ENCODE measurements at regions not wholly inside any gene's neighbourhood (a gene's known extent, or its start where the extent isn't known, plus 50 kb on each side); places are given as distances from the start of the nearest gene placed in this dataset.

DNA sequence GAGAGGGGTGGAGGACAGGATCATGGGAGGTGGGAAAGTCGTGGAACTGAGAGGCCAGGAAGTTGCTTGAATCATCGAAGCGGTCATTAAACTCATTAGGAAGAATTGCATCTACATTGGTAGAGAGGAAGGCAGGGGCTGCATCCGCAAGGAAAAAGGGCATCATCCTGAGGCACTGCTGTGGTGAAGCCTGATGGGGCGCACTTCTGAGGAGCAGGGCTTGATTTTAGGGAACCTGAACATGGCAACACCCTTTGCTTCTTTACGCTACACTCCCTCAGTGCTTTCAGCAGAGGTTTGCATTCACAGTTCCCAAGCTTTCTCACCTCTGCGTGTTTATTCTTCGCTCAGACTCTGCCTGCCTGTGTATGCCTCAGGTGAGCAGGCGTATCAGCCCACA is 352.0 kb upstream of the RAB6C start:
- Histone ChIP-seq H3K4me1 (ENCODE audit: control insufficient read depth, insufficient read depth, low read length, unreplicated experiment) (no peaks in the 10 kb centered on the region), H3K27me3 (ENCODE audit: insufficient read depth, low read length) (no peaks in the 10 kb centered on the region), H2AFZ (ENCODE audit: low read length, unreplicated experiment) (no peak overlapping the region), H3K27ac (ENCODE audit: low read depth, low read length) (no peak overlapping the region), H3K36me3 (ENCODE audit: insufficient read depth, low read length) (no peaks in the 10 kb centered on the region), H3K4me3 (ENCODE audit: low read depth, low read length) (no peak overlapping the region), H3K79me2 (ENCODE audit: control insufficient read depth, insufficient read depth, low read length, unreplicated experiment) (no peaks in the 10 kb centered on the region)

DNA sequence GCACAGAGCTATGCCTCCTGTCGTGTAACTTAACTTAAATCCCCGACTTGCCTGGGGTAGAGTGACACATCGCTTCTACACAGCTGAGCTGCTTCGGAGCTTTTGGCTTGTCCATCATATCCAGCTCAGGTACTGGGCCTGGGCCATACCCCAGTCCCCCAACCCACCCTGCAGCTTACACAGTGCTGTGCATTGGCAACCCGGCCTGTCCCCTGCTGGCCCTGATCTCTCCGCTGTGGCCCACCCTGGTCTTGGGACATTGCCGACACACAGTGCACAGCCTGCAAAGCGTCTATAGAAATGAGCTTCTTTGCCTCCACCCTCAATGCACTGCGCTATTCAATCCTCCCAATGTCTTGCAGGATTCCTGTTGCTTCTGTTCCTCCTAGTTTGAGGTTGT is 342.8 kb upstream of the RAB6C start:
- Histone ChIP-seq H3K36me3 (ENCODE audit: insufficient read depth, low read length) (no peaks in the 10 kb centered on the region), H3K27ac (ENCODE audit: low read depth, low read length) (no peak overlapping the region), H3K4me1 (ENCODE audit: control insufficient read depth, insufficient read depth, low read length, unreplicated experiment) (no peaks in the 10 kb centered on the region), H3K79me2 (ENCODE audit: control insufficient read depth, insufficient read depth, low read length, unreplicated experiment) (no peaks in the 10 kb centered on the region), H3K4me3 (ENCODE audit: low read depth, low read length) (no peak overlapping the region), H2AFZ (ENCODE audit: low read length, unreplicated experiment) (no peak overlapping the region), H3K27me3 (ENCODE audit: insufficient read depth, low read length) (no peaks in the 10 kb centered on the region)

DNA sequence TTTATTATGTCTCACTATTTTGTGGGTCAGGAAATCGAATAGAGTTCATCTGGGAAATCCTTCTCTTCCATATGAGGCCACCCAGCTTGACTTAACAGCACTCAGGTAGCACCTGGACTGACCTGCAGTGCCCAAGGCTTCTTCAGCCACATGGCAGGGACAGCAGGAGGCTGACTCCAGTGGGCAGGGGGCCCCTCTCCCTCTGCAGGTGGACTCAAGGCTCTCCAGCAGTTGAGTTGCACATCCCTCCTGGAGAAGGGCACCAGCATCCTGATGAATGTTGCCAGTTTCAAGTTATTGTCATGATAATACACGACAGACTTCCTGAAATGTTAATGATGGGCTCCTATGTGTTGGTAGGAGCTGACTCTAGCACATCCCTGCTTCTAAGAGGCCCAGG is 338.1 kb upstream of the RAB6C start:
- Histone ChIP-seq H3K27ac (ENCODE audit: low read depth, low read length) (no peak overlapping the region), H3K4me3 (ENCODE audit: low read depth, low read length) (no peak overlapping the region), H3K36me3 (ENCODE audit: insufficient read depth, low read length) (no peaks in the 10 kb centered on the region), H2AFZ (ENCODE audit: low read length, unreplicated experiment) (no peak overlapping the region), H3K27me3 (ENCODE audit: insufficient read depth, low read length) (no peaks in the 10 kb centered on the region), H3K79me2 (ENCODE audit: control insufficient read depth, insufficient read depth, low read length, unreplicated experiment) (no peaks in the 10 kb centered on the region), H3K4me1 (ENCODE audit: control insufficient read depth, insufficient read depth, low read length, unreplicated experiment) (no peaks in the 10 kb centered on the region)

DNA sequence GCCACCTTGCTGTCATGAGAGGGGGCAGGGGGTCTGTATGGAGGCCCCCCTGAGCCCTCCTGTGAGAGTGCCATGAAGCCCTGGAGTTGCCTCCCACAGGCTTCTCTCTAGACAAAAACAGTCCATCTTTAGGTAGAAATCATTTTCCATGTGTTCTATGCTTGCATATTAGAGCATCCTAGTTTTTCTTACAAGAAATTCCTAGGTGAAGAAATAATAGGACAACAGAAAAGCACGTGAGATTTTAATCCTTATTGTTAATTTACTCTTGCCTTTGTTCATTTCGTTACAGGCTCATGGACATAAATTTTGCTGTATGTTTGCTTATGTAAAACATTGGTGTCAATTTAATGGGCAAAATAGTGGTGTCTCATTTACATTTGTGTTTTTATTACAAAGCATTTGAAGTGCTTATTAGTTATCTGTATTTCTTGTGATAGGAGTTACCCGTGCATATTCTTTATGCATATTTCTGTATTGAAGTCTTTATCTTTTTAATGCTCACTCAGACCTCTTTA is 336.9 kb upstream of the RAB6C start:
- no peak overlapping the region for H3K27ac ChIP-seq (ENCODE audit: low read depth, low read length)
- H2AFZ ChIP-seq (ENCODE audit: low read length, unreplicated experiment) = no peak overlapping the region
- H3K4me1 ChIP-seq (ENCODE audit: control insufficient read depth, insufficient read depth, low read length, unreplicated experiment) = no peaks in the 10 kb centered on the region
- no peak overlapping the region for H3K4me3 ChIP-seq (ENCODE audit: low read depth, low read length)
- H3K36me3 ChIP-seq (ENCODE audit: insufficient read depth, low read length) = no peaks in the 10 kb centered on the region
- no peaks in the 10 kb centered on the region for H3K27me3 ChIP-seq (ENCODE audit: insufficient read depth, low read length)
- no peaks in the 10 kb centered on the region for H3K79me2 ChIP-seq (ENCODE audit: control insufficient read depth, insufficient read depth, low read length, unreplicated experiment)

DNA sequence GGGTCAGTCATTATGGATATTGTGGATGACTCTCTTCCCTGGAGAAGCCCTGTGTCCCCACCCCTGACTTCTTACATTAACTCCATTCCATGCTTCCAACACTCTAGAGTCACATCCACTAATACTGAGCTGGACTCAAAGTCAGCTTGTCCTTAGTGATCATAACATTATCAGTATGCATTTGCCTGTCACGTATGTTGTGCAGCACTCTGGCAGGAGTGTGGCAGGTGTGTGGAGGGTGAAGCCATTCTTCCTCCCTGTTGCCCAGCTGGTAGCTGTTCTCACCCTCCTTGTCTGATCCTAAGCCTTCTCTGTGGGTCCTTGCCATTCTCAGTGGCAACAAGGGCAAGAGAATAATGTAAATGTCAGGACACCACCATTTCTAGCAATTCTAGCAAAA is 334.1 kb upstream of the RAB6C start:
- Histone ChIP-seq H3K27me3 (ENCODE audit: insufficient read depth, low read length) (no peaks in the 10 kb centered on the region), H3K79me2 (ENCODE audit: control insufficient read depth, insufficient read depth, low read length, unreplicated experiment) (no peaks in the 10 kb centered on the region), H3K27ac (ENCODE audit: low read depth, low read length) (no peak overlapping the region), H3K36me3 (ENCODE audit: insufficient read depth, low read length) (no peaks in the 10 kb centered on the region), H3K4me1 (ENCODE audit: control insufficient read depth, insufficient read depth, low read length, unreplicated experiment) (no peaks in the 10 kb centered on the region), H2AFZ (ENCODE audit: low read length, unreplicated experiment) (no peak overlapping the region), H3K4me3 (ENCODE audit: low read depth, low read length) (no peak overlapping the region)

DNA sequence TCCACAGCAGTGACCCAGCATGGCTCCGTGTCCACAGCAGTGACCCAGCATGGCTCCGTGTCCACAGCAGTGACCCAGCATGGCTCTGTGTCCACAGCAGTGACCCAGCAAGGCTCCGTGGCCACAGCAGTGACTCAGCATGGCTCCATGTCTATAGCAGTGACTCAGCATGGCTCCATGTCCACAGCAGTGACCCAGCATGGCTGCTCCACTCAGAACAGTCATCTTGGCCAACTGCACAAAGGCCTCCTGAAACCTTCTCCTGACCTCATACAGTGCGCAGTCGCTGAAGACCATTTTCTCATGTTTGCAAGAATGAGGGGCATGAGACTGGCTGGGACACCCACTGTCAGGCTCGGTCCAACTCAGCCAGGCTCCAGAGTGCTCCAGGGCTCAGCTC is 333.4 kb upstream of the RAB6C start:
- no peaks in the 10 kb centered on the region for H3K36me3 ChIP-seq (ENCODE audit: insufficient read depth, low read length)
- H3K4me1 ChIP-seq (ENCODE audit: control insufficient read depth, insufficient read depth, low read length, unreplicated experiment) = no peaks in the 10 kb centered on the region
- no peaks in the 10 kb centered on the region for H3K27me3 ChIP-seq (ENCODE audit: insufficient read depth, low read length)
- H3K27ac ChIP-seq (ENCODE audit: low read depth, low read length) = no peak overlapping the region
- no peak overlapping the region for H2AFZ ChIP-seq (ENCODE audit: low read length, unreplicated experiment)
- H3K4me3 ChIP-seq (ENCODE audit: low read depth, low read length) = no peak overlapping the region
- H3K79me2 ChIP-seq (ENCODE audit: control insufficient read depth, insufficient read depth, low read length, unreplicated experiment) = no peaks in the 10 kb centered on the region

DNA sequence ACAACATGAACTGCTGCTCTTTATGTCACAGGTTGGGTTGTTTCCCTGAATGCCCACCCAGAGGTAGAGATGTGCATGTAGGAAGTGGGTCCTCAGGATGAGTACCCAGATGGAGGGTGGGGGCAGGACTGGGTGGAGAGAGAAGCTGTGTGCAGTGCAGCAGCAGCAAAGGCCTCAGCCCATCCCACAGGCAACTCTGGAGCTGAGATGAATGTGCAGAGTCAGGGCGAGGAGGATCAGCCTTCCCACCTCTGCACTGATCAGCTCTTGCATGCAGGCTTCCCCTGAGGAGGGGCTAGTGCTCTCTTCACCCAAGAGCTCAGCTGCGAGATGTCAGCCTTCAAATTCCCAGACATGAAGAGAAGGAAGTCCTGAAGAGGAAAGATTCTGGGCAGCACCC is 326.2 kb upstream of the RAB6C start:
- H2AFZ ChIP-seq (ENCODE audit: low read length, unreplicated experiment) = no peak overlapping the region
- no peaks in the 10 kb centered on the region for H3K36me3 ChIP-seq (ENCODE audit: insufficient read depth, low read length)
- H3K4me3 ChIP-seq (ENCODE audit: low read depth, low read length) = no peak overlapping the region
- no peaks in the 10 kb centered on the region for H3K27me3 ChIP-seq (ENCODE audit: insufficient read depth, low read length)
- H3K4me1 ChIP-seq (ENCODE audit: control insufficient read depth, insufficient read depth, low read length, unreplicated experiment) = no peaks in the 10 kb centered on the region
- H3K27ac ChIP-seq (ENCODE audit: low read depth, low read length) = no peak overlapping the region
- H3K79me2 ChIP-seq (ENCODE audit: control insufficient read depth, insufficient read depth, low read length, unreplicated experiment) = no peaks in the 10 kb centered on the region

DNA sequence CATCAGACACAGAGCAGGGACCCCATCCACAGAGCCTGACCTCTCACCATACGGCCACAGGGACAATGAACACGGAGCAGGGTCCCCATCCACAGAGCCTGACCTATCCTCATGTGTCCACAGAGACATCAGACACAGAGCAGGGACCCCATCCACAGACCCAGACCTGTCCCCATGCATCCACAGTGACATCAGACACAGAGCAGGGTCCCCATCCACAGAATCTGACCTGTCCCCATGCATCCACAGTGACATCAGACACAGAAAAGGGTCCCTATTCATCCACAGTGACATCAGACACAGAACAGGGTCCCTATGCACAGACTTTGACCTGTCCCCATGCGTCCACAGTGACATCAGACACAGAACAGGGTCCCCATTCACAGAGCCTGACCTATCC is 325.1 kb upstream of the RAB6C start:
- no peaks in the 10 kb centered on the region for H3K4me1 ChIP-seq (ENCODE audit: control insufficient read depth, insufficient read depth, low read length, unreplicated experiment)

DNA sequence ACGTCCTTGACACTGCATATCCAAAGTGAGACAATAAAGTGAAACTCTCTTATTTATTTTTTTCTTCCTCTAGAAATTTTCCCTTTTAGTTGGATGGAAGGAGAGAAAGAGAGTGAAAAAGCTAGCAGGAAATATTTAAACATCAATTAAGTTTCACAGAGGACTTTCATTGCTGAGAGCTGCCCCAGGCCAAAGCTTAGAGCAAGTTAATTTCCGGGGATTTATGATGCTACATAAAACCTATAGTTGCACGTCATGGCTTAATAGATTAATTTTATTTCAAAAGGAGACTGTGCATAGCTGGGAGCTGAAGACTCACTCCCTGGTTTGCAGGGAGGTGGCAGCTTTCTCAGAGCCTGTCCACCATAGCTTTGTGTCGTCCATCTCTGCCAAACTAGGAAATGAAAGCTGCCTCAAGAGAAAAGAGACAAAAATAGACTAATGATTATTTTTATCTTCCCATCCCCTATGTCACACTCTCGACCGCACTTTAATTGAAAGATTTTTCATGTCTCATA is 323.3 kb upstream of the RAB6C start:
- Histone ChIP-seq H3K27ac (ENCODE audit: low read depth, low read length) (no peak overlapping the region), H2AFZ (ENCODE audit: low read length, unreplicated experiment) (no peak overlapping the region), H3K79me2 (ENCODE audit: control insufficient read depth, insufficient read depth, low read length, unreplicated experiment) (no peaks in the 10 kb centered on the region), H3K36me3 (ENCODE audit: insufficient read depth, low read length) (no peaks in the 10 kb centered on the region), H3K4me3 (ENCODE audit: low read depth, low read length) (no peak overlapping the region), H3K27me3 (ENCODE audit: insufficient read depth, low read length) (no peaks in the 10 kb centered on the region), H3K4me1 (ENCODE audit: control insufficient read depth, insufficient read depth, low read length, unreplicated experiment) (no peaks in the 10 kb centered on the region)

More for the DNA sequence above, 325.1 kb upstream of the RAB6C start:
- Histone ChIP-seq H3K79me2 (ENCODE audit: control insufficient read depth, insufficient read depth, low read length, unreplicated experiment) (no peaks in the 10 kb centered on the region), H3K36me3 (ENCODE audit: insufficient read depth, low read length) (no peaks in the 10 kb centered on the region), H3K4me3 (ENCODE audit: low read depth, low read length) (no peak overlapping the region), H3K27ac (ENCODE audit: low read depth, low read length) (no peak overlapping the region), H3K27me3 (ENCODE audit: insufficient read depth, low read length) (no peaks in the 10 kb centered on the region), H2AFZ (ENCODE audit: low read length, unreplicated experiment) (no peak overlapping the region)

DNA sequence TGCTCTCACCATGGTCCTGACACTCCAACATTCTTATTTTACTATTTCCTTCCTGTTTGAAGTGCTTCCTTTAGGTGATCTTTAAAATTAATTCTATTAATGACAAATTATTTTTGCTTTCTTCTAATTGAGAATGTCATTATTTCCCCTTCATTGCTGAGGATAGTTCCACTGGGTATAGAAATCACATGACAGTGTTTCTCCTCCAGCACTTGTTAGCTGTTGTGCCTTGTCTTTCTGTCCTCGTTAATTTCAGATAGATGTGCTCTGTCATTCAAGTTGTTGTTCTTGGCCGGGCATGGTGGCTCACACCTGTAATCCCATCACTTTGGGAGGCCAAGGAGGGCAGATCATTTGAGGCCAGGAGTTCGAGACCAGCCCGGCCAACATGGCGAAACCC is 321.0 kb upstream of the RAB6C start:
- Histone ChIP-seq H3K27ac (ENCODE audit: low read depth, low read length) (no peak overlapping the region), H2AFZ (ENCODE audit: low read length, unreplicated experiment) (no peak overlapping the region), H3K36me3 (ENCODE audit: insufficient read depth, low read length) (no peaks in the 10 kb centered on the region), H3K27me3 (ENCODE audit: insufficient read depth, low read length) (no peaks in the 10 kb centered on the region), H3K4me1 (ENCODE audit: control insufficient read depth, insufficient read depth, low read length, unreplicated experiment) (no peaks in the 10 kb centered on the region), H3K4me3 (ENCODE audit: low read depth, low read length) (no peak overlapping the region), H3K79me2 (ENCODE audit: control insufficient read depth, insufficient read depth, low read length, unreplicated experiment) (no peaks in the 10 kb centered on the region)

DNA sequence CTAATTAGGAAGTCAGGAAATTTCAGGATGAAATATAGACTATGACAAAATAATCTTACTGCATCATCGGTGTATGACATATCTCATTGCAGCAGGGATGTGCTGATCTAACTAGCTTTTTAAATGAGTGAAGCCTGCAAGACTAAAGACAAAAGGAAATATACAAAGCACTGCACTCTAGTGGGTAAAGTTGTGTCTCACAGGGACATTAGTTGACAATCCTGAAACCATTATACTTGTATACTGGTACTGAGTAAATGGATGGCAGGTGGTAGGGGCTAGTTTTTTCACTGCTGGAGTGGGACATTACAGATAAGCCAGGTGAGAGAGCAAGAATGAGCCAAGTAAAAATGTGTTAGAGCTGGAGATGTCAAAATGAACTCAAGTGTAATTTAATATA is 317.5 kb upstream of the RAB6C start:
- no peak overlapping the region for H3K27ac ChIP-seq (ENCODE audit: low read depth, low read length)
- H3K4me3 ChIP-seq (ENCODE audit: low read depth, low read length) = no peak overlapping the region
- H2AFZ ChIP-seq (ENCODE audit: low read length, unreplicated experiment) = no peak overlapping the region
- no peaks in the 10 kb centered on the region for H3K79me2 ChIP-seq (ENCODE audit: control insufficient read depth, insufficient read depth, low read length, unreplicated experiment)
- no peaks in the 10 kb centered on the region for H3K36me3 ChIP-seq (ENCODE audit: insufficient read depth, low read length)
- H3K4me1 ChIP-seq (ENCODE audit: control insufficient read depth, insufficient read depth, low read length, unreplicated experiment) = no peaks in the 10 kb centered on the region
- H3K27me3 ChIP-seq (ENCODE audit: insufficient read depth, low read length) = no peaks in the 10 kb centered on the region
